Gastrocnemius medialis (tissue), 4 donors: ENCODE measurements at regions not wholly inside any gene's neighbourhood (a gene's known extent, or its start where the extent isn't known, plus 50 kb on each side); places are given as distances from the start of the nearest gene placed in this dataset.

ENCODE experiments used
- ATAC-seq, 2 donors: fragments of 150-250 bp; one replicate each; pipeline ENCODE4 v1.9.1; 2016
- DNase-seq, 2 donors: peaks; one replicate each; pipeline ENCODE4 v3.0.0-alpha.2; 2019
- H3K27ac ChIP-seq, 4 donors: fragments of 200-600 bp; sonication (generic); 1 replicate in 1 of 4; 2 replicates in 3 of 4; pipeline ENCODE4 v1.5.1; 2016 to 2018; ENCODE audit warnings: mild to moderate bottlenecking in 2 of 4, moderate library complexity in 1 of 4
- H3K27me3 ChIP-seq, 3 donors: fragments of 200-600 bp; sonication (generic) in 2 of 3; 1 replicate in 1 of 3; 2 replicates in 2 of 3; pipeline versions ENCODE4 v1.5.1 to v1.6.0; 2016 to 2019; ENCODE audit warnings: mild to moderate bottlenecking in 1 of 3, moderate library complexity in 1 of 3
- H3K36me3 ChIP-seq, 2 donors: fragments of 200-600 bp; sonication (generic) in 1 of 2; one replicate each; pipeline ENCODE4 v1.5.1; 2017 to 2018
- H3K4me1 ChIP-seq, 2 donors: fragments of 200-600 bp; sonication (generic) in 1 of 2; one replicate each; pipeline ENCODE4 v1.5.1; 2016 to 2017; ENCODE audit warnings: mild to moderate bottlenecking in 2 of 2
- H3K4me3 ChIP-seq, 4 donors: fragments of 200-600 bp; sonication (generic) in 3 of 4; 1 replicate in 1 of 4; 2 replicates in 3 of 4; pipeline ENCODE4 v1.5.1; 2016 to 2019; ENCODE audit warnings: mild to moderate bottlenecking in 2 of 4
- H3K9me3 ChIP-seq, 3 donors: fragments of 200-600 bp; sonication (generic) in 2 of 3; 1 replicate in 1 of 3; 2 replicates in 2 of 3; pipeline ENCODE4 v1.5.1; 2016 to 2019
- POLR2A ChIP-seq, 2 donors: fragments of 450-650 bp; IDR thresholded peaks; one replicate each; pipeline ENCODE4 v1.6.1; 2017; ENCODE audit warnings: antibody characterized with exemption in 2 of 2, mild to moderate bottlenecking in 2 of 2, moderate library complexity in 2 of 2
- in situ Hi-C, 4 donors: fragments of 200-750 bp; cut with MboI; loops; one replicate each; pipeline versions ENCODE4 v1.15.0 to v1.8.0; 2017; ENCODE audit warnings: low sequenced_read_pairs in 4 of 4
- intact Hi-C: fragments of 100-400 bp; cut with DNase I; formaldehyde crosslinking; loops from one replicate; pipeline ENCODE4 v1.15.1; 2023; ENCODE audit warnings: low total_unique reads
- TF ChIP-seq, protein P1 (sequence below), 5 experiments: fragments of 450-650 bp in 3 of 5; fragments of 200-600 bp in 2 of 5; sonication (generic) in 2 of 5; IDR thresholded peaks in 4 of 5; conservative IDR thresholded peaks in 1 of 5; 1 replicate in 4 of 5; 2 replicates in 1 of 5; pipeline ENCODE4 v1.5.1; 2016 to 2019; ENCODE audit warnings: antibody characterized with exemption in 5 of 5, mild to moderate bottlenecking in 3 of 5, moderate library complexity in 3 of 5

DNA sequence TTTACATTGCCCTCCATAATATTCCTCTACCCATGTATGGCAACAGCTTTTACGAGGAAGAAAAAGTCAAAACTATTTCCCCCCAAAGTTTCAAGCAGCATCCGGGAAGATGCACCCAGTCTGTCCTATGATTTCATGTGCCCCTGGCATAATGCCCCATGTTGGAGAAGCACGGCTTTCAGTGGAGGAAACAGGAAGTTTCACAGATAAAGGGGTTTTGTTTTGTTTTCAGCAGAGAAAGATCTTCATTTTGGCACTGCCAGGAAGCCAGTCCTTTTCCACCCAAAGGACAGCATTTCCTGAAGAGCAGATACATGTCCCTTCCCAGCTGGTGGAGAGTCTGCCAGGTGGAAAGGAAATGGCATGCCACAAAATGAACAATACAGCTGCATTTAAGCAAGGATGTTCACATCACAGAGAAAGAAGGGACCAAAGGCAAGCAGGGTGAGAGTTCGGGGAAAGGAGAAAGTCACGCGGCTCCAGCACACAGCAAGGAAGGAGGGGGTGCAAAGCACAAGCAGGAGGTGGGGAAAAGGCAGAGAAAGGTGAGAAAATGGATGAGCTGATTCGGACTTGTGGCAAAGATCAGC lies 95.3 kb upstream of the HIVEP3 start:
- H3K27ac ChIP-seq, result no peak overlapping the region
- no peak for ATAC-seq
- no peaks in the 10 kb centered on the region for H3K27me3 ChIP-seq
- no peaks in the 10 kb centered on the region for H3K36me3 ChIP-seq
- intact Hi-C loops, result no loop called here
- in situ Hi-C loops, result no loop called here
- H3K4me1 ChIP-seq, result peaks cover 0 to 5% of the 10 kb centered on the region in 2 donors
- no peak overlapping the region for H3K4me3 ChIP-seq
- no peak for DNase-seq
- TF ChIP-seq, protein P1, sequence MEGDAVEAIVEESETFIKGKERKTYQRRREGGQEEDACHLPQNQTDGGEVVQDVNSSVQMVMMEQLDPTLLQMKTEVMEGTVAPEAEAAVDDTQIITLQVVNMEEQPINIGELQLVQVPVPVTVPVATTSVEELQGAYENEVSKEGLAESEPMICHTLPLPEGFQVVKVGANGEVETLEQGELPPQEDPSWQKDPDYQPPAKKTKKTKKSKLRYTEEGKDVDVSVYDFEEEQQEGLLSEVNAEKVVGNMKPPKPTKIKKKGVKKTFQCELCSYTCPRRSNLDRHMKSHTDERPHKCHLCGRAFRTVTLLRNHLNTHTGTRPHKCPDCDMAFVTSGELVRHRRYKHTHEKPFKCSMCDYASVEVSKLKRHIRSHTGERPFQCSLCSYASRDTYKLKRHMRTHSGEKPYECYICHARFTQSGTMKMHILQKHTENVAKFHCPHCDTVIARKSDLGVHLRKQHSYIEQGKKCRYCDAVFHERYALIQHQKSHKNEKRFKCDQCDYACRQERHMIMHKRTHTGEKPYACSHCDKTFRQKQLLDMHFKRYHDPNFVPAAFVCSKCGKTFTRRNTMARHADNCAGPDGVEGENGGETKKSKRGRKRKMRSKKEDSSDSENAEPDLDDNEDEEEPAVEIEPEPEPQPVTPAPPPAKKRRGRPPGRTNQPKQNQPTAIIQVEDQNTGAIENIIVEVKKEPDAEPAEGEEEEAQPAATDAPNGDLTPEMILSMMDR (IDR thresholded peaks at IDR 0.05 in 4 of 5, conservative IDR thresholded peaks at IDR 0.05 in 1 of 5), result no peak
- no peak for TF ChIP-seq POLR2A (IDR thresholded peaks at IDR 0.05)
- no peaks in the 10 kb centered on the region for H3K9me3 ChIP-seq

DNA sequence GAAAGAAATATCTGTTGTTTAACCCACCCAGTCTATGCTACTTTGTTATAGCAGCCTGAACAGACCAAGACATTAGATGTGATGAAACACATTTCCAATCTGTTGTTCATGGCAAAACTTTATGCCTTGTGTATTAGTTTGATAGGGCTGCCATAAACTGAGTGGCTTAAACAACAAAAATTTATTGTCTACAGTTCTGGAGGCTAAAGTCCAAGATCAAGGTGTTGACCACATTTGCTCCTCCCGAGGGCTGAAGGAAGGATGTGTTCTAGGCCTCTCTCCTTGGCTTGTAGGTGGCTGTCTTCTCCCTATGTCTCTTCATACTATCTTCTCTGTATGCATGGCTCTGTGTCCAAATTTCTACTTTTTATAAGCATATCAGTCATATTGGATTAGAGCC lies 94.1 kb upstream of the HIVEP3 start:
- no peak for ATAC-seq

GRCh38 chr1:42010381-42010780 lies 91.7 kb upstream of the HIVEP3 start:
- Histone ChIP-seq H3K4me3 (no peak overlapping the region), H3K36me3 (no peaks in the 10 kb centered on the region), H3K27ac (no peak overlapping the region), H3K4me1 (peaks cover 0 to 15% of the 10 kb centered on the region in 2 donors), H3K27me3 (no peaks in the 10 kb centered on the region), H3K9me3 (no peaks in the 10 kb centered on the region)
- no peak for DNase-seq
- in situ Hi-C loops, result no loop called here
- intact Hi-C loops, result no loop called here
- ATAC-seq, result no peak
- TF ChIP-seq POLR2A (IDR thresholded peaks at IDR 0.05), result no peak
- TF ChIP-seq, protein P1 (IDR thresholded peaks at IDR 0.05 in 4 of 5, conservative IDR thresholded peaks at IDR 0.05 in 1 of 5), result no peak

More for the DNA sequence above, 94.1 kb upstream of the HIVEP3 start:
- Histone ChIP-seq H3K9me3 (no peaks in the 10 kb centered on the region), H3K4me3 (no peak overlapping the region), H3K27me3 (no peaks in the 10 kb centered on the region), H3K27ac (no peak overlapping the region), H3K4me1 (peaks cover 0 to 15% of the 10 kb centered on the region in 2 donors), H3K36me3 (no peaks in the 10 kb centered on the region)
- in situ Hi-C loops, result no loop called here
- TF ChIP-seq, protein P1 (IDR thresholded peaks at IDR 0.05 in 4 of 5, conservative IDR thresholded peaks at IDR 0.05 in 1 of 5), result no peak
- no peak for TF ChIP-seq POLR2A (IDR thresholded peaks at IDR 0.05)
- intact Hi-C loops, result no loop called here
- DNase-seq, result no peak

GRCh38 chr1:42008264-42008663 lies 89.5 kb upstream of the HIVEP3 start:
- TF ChIP-seq, protein P1 (IDR thresholded peaks at IDR 0.05 in 4 of 5, conservative IDR thresholded peaks at IDR 0.05 in 1 of 5), result no peak
- no peak for TF ChIP-seq POLR2A (IDR thresholded peaks at IDR 0.05)
- intact Hi-C loops, result no loop called here
- ATAC-seq, result no peak
- no peaks in the 10 kb centered on the region for H3K36me3 ChIP-seq
- no peak overlapping the region for H3K27ac ChIP-seq
- in situ Hi-C loops, result no loop called here
- no peak for DNase-seq
- no peak overlapping the region for H3K4me3 ChIP-seq
- H3K4me1 ChIP-seq, result peaks cover 0 to 18% of the 10 kb centered on the region in 2 donors
- no peaks in the 10 kb centered on the region for H3K27me3 ChIP-seq
- H3K9me3 ChIP-seq, result no peaks in the 10 kb centered on the region

DNA sequence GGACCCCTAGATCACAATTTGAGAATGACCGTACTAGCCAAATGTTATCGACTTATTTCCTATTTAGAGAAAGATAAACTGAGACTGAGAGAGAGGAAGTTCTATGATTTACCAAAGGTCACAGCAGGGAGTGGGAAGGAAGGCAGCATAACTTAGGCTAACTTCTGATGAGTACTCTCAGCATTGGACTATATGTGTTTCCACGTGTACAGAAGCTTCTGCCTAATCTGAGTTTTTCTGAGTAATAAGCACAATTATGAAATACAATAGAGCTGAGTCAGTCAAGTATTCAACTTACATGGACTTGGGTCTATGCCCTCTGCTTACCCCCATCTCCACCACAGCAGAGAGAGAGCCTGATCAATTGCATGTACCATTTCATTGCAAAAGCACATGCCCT lies 88.1 kb upstream of the HIVEP3 start:
- no peak for TF ChIP-seq POLR2A (IDR thresholded peaks at IDR 0.05)
- TF ChIP-seq, protein P1 (IDR thresholded peaks at IDR 0.05 in 4 of 5, conservative IDR thresholded peaks at IDR 0.05 in 1 of 5), result no peak
- Histone ChIP-seq H3K27me3 (no peaks in the 10 kb centered on the region), H3K9me3 (no peaks in the 10 kb centered on the region), H3K36me3 (no peaks in the 10 kb centered on the region), H3K27ac (no peak overlapping the region), H3K4me1 (peaks cover 0 to 18% of the 10 kb centered on the region in 2 donors), H3K4me3 (no peak overlapping the region)
- in situ Hi-C loops, result no loop called here
- ATAC-seq (no peak), DNase-seq (no peak)
- intact Hi-C loops, result no loop called here
